ENCODE measurements at regions not wholly inside any gene's neighbourhood (a gene's known extent, or its start where the extent isn't known, plus 50 kb on each side); places are given as distances from the start of the nearest gene placed in this dataset.

DNA sequence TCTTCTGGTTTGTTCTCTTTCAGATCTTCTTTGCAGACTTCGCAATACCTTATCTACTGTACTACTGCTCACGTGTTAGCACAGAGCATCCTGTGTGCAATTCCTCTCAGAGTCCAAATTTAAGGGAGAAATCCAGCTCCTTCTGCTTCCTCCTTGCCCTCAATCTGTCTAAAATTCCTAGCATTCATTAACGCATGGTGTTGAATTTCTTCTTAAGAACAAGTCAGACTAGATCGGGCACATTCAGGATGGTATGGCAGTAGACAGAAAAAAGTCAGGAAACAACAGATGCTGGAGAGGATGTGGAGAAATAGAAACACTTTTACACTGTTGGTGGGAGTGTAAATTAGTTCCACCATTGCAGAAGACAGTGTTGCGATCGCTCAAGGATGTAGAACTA lies 206.1 kb upstream of the CDH7 start:
- DNase-seq = no peak

DNA sequence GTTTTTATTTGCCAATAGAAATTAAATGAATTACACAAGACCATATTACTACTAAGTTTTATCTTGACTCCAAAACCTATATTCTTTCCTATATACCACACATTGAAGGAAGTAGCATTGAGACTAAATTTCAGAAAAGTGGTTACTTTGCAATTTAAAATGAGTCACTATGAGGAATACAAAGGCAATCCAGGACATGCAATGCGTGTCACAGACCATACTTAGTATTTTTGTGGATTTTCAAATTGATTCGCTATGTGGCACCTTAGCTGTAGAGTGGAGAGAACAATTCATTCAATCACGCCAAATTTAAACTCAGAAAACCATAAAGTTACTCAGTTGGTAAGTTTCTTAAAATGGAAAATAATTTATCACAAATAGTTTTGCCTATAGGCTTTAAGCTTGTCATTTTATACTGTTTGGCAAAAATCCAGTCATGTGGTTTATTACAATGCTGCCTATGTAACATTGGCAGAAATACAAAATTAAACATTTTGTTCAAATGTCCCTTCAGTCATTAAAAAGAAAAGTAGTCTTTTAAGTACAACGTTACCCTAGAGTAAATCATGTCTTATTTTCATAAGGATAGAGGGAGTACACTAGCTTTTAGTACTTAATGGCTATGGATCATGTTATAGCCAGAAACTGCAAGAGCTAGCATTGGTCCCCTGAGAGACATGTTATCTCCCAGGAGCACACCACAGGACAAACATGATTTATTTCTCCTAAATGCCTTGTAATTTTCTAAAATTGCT lies 222.8 kb upstream of the CDH7 start:
- peak; percentile 6 for DNase-seq

DNA sequence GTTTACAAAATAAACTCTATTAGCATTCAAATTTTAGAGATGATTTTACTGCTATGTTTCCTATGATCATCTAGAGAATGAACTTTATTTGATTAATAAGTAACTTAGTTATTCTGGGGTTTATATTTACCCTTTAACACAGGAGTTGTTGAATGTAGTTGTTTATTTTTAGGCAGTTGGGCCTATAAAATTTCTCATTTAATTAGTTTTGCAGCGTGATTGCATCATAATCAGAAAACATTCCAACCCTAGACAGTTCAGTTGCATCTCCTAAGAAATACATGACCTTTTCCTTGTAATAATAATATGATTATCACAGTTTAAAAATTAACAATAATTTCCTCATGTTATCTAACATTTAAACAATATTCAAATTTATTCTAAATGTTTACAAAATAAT lies 224.7 kb upstream of the CDH7 start:
- no peak for DNase-seq

DNA sequence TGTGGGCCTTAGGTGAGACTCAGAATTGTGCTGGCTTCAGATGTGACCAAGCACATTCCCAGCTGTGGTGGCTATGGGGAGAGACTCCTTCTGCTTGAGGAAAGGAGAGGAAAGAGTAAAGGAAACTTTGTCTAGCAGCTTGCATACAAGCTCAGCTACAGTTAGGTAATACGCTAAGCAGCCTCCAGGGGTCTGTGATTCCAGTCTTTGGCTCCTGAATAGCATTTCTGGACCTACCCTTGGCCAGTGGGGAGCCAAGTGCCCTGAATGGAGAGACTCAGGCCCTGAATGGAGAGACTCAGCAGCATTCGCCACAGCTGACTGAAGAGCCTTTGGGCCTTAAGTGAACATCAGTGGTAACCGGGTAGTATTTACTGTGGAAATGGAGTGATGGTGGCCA lies 227.4 kb upstream of the CDH7 start:
- DNase-seq = no peak

DNA sequence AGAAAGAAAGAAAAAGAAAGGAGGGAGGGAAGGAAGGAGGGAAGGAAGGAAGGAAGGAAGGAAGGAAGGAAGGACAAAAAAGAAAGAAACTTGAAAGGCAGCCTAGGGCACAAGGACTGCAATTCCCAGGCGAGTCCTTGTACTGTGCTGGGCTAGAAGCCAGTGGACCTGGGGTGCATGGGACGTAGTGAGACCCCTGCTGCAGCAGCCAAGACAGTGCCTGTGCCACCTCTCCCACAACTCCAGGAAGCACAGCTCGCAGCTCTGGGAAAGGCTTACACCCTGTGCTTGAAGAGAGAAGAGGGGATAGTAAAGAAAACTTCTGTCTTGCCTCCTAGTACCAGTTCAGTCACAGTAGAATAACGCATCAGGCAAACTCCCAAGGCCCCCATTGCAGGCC lies 227.9 kb upstream of the CDH7 start:
- no peak for DNase-seq

DNA sequence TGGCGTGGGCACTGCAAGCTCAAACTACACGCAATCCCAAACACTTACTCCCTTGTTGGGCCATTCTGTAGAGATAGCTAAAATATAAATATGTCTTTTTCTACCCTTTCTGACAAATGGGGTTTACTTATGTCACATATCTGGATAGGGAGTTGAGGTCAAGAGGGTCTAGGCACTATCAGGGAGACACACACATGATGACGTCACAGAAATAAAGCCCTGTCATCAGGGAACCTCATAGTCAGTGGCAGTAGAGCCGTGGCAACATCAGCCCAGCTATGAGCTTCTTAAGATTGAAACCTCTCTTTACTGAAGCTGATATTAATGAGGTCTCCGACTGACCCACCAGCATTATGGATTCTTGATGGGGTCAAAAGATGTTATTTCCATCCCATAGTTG lies 234.6 kb upstream of the CDH7 start:
- DNase-seq = no peak

DNA sequence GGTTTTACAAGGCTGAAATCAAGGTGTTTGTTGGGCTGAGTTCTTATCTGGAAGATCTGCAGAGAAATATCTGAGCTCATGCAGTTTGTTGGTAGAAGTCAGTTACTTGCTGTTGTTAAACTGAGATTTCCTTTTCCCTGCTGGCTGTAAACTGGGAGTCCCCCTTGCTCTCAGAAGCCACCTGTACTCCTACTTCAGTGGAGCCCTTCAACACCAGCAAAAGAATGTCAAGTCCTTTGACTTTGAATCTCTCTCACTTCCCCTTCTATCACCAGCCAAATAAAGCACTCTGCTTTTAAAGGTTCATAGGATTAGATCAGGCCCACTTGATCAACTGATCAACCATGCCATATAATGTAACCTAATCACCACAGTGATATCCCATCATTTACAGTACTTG lies 252.2 kb upstream of the CDH7 start:
- no peak for DNase-seq

DNA sequence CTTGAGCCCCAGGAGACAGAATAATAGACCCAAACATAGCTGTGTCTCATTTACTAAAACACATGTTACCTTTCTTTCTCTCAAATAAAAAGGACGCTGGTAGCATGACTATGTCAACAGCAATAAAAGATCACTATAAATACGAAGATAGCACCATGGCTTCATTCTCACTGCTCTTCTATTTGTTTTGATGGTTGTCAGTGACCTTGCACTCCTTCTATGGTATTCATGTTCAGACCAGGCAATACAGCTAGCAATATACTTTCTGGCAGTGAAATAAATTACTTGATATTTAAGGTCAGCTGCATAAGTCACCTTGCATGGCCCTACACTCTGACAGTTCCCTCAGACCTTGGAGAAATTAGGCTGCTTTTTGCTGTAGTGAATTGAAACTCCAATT lies 263.2 kb upstream of the CDH7 start:
- peak; percentile 61 for DNase-seq

DNA sequence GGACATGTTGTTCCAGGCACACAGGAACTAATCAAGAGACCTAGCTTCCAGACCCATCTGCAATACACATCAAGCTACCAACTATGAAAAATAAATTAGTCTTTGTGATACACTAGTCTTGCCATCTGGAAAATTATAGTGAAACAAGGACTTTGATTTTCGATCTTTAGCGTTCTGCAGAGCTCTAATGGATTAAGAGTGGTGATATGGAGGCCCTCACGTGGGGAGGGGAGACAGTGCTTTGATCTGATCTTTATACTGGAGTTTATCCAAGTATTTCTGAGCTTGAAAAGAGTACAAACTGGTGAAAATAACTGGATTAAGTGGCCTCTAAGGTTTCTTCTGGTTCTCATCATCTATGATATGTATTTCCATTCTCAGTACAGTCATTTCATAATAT lies 273.4 kb upstream of the CDH7 start:
- no peak for DNase-seq

DNA sequence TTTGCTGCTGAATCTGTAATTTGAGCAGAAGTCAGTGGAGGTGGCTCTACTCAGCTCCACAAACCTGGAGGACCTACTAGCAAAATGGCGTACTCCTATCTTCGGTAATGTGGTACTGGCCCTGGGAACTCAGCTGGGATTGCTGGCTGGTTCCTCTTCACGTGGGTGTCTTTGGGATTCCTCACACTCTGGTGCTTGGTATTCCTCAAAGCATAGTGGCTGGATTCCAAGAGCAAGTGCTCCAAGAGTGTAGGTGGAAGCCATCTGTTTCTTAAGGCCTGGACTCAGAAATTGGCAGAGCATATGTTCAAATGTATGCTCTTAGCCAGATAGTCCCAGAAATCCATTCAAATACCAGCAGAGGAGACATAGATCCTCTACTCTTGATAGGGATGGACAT lies 281.9 kb upstream of the CDH7 start:
- no peak for DNase-seq

DNA sequence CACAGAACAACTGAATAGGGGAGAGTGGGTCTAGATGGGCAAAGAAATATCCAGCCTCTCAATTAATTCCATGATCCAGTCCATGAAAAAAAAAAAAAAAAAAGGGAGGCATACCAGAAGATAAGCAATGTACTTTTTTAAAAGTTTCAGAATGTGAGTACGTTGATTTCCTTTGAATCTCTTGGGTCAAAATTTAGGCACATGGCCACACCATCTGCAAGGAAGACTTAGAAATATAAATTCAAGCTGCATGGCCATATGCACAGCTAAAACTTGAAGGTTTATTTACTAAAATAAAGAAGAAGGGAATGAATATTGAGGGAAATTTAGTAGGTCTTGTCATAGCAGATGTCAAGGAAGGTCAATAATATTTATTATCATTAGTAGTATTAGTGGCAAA lies 286.5 kb upstream of the CDH7 start:
- DNase-seq = no peak

DNA sequence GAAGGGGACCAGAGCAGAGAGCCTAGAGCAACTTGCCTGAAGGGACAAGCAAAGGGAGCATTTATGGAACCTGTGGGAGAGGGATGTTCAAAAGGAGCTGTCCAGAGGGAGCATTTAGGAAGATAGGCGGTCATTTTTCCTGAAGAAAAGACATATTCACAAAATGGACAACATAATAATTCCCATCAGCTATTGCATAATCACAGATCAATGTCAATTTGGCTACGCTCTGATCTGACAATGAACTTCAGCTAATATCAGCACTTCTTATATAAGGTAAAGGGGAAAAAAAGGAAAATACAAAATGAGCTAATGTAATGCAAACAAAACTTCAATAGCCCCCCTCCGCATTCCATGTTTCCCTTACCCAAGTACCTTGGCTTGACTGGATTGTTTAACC lies 291.1 kb upstream of the CDH7 start:
- no peak for DNase-seq

DNA sequence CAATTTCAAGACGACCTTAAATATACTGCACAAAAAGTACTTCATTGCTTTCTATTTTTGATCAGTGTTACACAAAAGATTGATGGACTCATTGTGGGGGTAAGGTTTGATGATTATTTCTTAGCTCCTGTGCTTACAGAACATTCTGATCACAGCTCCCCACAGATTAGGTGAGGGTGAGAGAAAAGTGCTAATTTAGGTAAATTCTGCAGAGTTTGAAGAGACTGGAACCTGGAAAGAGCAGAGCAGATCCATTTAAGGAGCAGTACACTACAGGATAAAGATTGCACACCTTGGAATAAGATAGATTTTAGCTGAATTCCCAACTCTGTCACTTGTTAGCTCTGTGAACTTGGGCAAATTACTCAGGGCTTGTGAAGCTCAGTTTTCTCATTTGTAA lies 291.9 kb upstream of the CDH7 start:
- DNase-seq = no peak

DNA sequence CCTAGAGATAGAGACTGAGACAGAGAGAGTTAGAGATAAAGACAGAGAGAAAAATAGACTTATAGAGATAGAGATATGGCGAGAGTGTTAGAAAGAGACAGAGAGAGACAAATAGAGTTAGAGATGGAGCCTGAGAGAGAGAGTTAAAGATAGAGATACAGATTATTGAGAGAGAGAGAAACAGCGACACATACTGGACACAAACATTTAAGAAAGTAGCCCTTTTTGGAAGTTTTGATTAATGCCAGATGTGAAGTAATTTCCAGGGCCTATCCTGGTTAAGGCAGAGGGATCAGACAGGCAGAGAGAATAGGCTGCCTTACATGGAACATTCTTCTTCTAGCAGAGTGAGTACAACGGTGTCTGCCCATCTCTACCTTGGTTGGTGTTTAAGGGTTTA lies 311.6 kb upstream of the CDH7 start:
- DNase-seq = no peak

DNA sequence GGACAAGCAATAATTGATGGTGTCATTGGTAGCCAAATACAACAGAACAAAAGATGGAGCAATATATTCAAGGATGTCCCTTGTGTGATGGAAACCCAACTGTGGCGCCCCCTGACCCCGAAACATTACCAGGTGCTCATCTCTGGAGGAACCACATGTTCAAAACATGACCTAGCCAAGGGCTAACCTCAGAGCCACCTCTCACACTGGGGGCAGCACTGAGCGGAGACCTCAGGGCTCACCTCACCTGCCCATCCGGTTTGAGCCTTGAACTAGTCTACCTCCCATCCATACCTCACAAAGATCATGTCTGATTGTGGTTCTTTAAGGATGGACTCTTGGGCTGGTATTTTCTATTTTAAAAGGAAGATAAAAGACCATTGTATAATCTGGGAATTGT lies 314.4 kb upstream of the CDH7 start:
- no peak for DNase-seq

DNA sequence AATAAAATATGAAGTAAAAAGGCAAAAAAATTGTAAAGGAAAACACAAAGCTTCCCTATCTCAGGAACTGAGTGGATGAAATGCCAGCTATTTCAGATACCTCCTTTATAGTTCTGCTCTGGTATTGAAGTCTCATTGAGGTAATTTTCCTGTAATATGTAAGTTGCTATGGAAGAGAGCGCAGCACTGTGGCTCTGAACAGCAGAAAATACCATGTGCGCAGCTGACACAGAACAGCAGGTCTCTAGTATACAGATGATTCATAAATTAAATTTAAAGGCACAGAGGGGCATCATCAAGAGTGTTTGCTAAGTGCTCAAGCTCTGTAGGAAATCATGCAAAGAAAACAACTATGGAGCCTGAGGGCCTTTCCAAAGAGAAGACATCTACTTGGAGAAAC lies 315.3 kb upstream of the CDH7 start:
- DNase-seq = no peak

DNA sequence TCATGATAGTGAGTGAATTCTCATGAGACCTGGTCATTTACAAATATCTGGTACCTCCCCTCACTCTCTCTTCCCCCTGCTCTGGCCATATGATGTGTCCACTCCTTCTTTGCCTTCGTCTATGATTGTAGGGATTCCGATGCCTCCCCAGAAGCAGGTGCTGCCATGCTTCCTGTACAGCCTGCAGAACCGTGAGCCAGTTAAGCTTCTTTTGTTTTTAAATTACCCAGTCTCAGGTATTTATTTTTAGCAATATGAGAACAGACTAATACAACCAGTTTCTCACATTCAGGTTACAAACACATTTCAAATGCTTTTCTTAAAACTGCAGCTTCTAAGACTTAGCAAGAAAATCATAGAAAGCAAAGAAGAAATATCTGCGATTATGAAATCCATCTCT lies 321.2 kb upstream of the CDH7 start:
- DNase-seq = no peak

DNA sequence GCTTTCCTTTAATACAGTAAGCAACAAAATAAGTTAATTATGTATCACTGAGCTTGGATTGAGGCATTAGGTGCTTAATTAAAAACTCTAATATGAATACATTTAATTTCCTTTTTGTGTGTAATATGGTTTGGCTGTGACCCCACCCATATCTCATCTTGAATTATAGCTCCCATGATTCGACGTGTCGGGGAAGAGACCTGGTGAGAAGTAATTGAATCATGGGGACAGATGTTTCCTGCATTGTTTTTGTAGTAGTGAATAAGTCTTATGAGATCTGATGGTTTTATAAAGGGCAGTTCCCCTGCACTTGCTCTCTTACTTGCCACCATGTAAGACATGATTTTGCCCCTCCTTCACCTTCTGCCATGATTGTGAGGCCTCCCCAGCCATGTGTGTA lies 325.4 kb upstream of the CDH7 start:
- DNase-seq = no peak

DNA sequence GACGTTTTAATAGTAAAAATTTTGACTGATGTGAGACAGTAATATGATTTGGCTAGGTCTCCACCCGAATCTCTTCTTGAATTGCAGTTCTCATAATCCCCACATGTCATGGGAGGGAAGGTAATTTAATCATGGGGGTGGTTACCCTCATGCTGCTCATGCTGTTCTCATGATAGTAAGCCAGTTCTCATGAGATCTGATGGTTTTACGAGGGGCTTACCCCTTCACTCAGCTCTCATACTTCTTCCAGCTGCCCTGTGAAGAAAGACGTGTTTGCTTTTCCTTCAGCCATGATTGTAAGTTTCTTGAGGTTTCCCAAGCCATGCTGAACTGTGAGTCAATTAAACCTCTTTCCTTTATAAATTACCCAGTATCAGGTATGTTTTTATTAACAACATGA lies 327.0 kb upstream of the CDH7 start:
- DNase-seq = no peak

DNA sequence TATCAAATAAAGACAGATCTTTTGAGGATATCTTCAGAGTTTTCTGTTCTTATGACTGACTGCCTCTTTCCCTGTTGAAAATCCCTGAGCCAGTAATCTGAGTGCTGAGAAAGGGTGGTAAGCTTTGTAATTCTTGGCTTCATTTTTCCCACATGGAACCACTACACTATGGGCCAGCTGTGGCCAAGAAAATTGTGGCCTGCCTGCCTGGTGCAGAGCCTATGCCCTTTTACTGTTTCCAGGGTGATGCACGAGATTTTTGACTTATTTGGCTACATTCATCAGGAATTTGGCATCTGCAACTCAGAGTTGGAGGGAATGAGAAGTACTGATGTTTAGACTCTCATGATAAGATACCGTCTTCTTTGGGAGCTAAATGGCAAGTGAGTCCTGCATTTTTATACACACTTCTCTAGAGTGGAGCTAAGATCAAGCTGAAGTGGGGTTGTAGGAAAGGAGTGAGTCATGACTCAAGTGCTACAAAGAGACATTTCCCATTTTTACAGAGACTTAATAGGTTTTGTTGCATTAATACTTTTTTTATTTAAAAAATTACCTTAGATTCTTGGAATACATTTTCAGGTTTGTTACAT lies 328.2 kb upstream of the CDH7 start:
- no peak for DNase-seq

DNA sequence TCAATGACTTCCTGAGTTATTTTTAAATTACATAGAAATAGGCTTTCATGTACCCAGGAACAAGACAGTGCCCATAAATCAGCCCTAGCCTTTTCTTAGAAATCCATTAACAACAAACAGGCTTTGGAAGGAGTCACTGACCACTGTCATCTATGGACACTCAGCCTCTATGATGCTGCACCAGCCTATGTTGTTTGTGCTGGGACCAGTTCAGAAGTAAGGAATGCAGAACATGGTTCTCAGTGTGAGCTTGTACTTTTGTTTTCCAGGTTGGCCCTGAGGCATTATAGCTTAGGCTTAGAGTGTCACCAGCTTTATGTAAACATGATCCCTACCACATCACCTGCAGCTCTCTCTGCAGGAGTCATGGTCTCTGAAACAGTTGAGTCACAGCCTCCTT lies 335.7 kb upstream of the CDH7 start:
- no peak for DNase-seq

DNA sequence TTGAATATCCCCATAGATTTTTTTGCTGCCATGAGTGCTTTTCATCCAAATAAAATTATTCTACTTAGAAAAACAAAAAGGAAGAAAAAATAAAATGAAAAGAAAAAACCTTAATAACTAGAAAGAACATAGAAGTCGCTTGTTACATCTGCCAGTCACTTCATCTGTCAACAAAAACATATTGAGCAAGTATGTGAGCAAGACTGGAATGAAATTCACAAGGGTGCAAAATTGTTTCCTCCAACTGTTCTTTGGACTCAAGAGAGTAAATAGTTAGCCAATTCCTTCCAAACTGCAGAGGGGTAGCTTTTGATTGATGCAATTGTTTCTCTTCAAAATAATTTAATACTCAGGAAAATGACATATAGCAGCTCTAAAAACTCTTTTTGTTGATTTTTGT lies 336.3 kb upstream of the CDH7 start:
- no peak for DNase-seq

DNA sequence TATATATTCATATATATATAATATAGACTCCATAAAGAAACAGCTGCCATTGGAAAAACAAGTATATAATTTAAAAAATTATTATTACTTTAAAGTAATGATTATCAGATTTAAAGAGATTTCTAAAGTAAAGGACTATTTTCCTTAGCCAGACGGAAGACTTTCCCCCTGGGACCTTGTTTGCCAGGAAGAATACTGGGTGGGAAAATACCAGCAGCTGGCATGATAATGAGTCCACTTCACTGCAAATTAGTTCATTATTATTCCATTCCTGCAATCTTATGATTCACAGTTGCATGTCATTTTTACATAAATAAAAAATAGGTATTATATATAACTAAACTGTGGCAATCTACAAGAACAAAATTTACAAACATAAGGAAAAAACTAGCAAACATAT lies 339.8 kb upstream of the CDH7 start:
- no peak for DNase-seq

DNA sequence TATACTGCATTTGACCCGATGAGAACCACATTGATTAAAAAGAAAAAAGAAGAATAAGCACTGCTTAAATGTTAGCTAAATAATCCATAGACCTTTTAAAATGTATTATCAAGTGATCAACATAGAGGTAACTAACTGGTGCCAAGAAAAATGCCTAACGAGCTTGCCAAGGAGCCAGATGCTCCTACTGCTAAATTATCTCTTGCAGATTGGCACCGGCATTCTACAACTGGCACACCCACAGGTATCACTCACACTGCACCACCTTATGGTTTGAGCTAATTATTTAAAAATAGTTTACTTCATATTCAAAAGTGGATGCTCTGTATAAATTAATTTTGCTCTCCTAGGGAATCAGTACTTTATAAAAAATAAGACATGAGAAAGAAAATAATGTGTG lies 341.6 kb upstream of the CDH7 start:
- DNase-seq = no peak

DNA sequence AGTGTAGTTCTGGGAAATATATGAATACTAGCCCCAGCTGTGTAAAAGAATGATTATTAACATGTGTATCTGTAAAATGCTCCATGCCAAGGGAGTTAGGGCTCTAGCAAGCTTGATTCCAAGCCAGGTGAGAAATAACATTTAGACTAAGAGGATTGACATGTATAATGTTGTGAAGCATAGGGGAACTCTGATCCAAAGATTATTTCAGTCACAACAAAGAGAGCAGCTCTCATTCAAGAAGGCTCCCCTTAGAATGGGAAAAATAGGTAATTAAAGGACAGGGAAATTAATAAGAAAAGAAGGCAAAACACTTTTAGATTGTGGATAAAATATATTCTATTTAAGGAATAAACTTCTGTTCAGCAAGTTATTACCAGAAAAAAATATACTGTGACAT lies 347.3 kb upstream of the CDH7 start:
- no peak for DNase-seq
